Psoas muscle (tissue), 7 donors: ENCODE measurements at regions not wholly inside any gene's neighbourhood (a gene's known extent, or its start where the extent isn't known, plus 50 kb on each side); places are given as distances from the start of the nearest gene placed in this dataset.

ENCODE experiments used
- ATAC-seq, 4 donors: fragments of 200-7000 bp; cut with Tn5 transposase; one replicate each; pipeline ENCODE4 v1.9.1; 2020; ENCODE audit warnings: moderate library complexity in 3 of 4, mild to moderate bottlenecking in 2 of 4
- DNase-seq, 2 donors: peaks; one replicate each; pipeline ENCODE4 v3.0.0-alpha.2; 2020
- H3K27ac ChIP-seq: fragments of 200-600 bp; one replicate; pipeline ENCODE4 v1.8.0; 2022
- H3K27me3 ChIP-seq, 3 donors: fragments of 200-600 bp in 1 of 3; one replicate each; pipeline versions ENCODE4 v1.6.1 to v1.8.0; 2013 to 2022; ENCODE audit warnings: low read length in 2 of 3, mild to moderate bottlenecking in 2 of 3, moderate library complexity in 1 of 3; ENCODE audit not compliant: insufficient read depth in 3 of 3
- H3K36me3 ChIP-seq, 2 donors: fragments of 200-600 bp in 1 of 2; one replicate each; pipeline versions ENCODE4 v1.6.1 to v1.8.0; 2013 to 2022; ENCODE audit warnings: low read depth in 1 of 2, mild to moderate bottlenecking in 1 of 2, moderate library complexity in 1 of 2; ENCODE audit not compliant: insufficient read depth in 1 of 2
- H3K4me1 ChIP-seq: fragments of 200-600 bp; one replicate; pipeline ENCODE4 v1.8.0; 2022
- H3K4me3 ChIP-seq: fragments of 200-600 bp; one replicate; pipeline ENCODE4 v1.8.0; 2022; ENCODE audit warnings: mild to moderate bottlenecking
- H3K9me3 ChIP-seq: fragments of 200-600 bp; one replicate; pipeline ENCODE4 v1.8.0; 2022
- WGBS, 3 donors: extraction: QIAGEN DNeasy Blood & Tissue Kit; methylation state at CpG; one replicate each; pipeline versions ENCODE4 v1.1.6 to v1.1.7; 2013; 5-methylcytosine and 5-hydroxymethylcytosine counted together
- intact Hi-C, 2 donors: fragments of 100-400 bp; cut with DNase I; formaldehyde crosslinking; loops; one replicate each; pipeline versions ENCODE4 v1.11.0 to v1.14.2; 2022
- TF ChIP-seq, protein P1 (sequence below): fragments of 200-600 bp; IDR thresholded peaks from one replicate; pipeline ENCODE4 v1.8.0; 2022; ENCODE audit warnings: antibody characterized with exemption
- donor health status: healthy with polysubstance abuse.
- donor health status: DM: no; HTN: no; CAD: no; lungs with moderate emphysema.
- donor health status: Bipolar disorder and iron deficiency.
- donor health status: healthy.
- donor health status: DM: yes; HTN: yes; CAD: no.
- donor health status: DM: no; HTN: no; CAD: no.
- donor health status: DM: yes; HTN: yes; CAD: no.

DNA sequence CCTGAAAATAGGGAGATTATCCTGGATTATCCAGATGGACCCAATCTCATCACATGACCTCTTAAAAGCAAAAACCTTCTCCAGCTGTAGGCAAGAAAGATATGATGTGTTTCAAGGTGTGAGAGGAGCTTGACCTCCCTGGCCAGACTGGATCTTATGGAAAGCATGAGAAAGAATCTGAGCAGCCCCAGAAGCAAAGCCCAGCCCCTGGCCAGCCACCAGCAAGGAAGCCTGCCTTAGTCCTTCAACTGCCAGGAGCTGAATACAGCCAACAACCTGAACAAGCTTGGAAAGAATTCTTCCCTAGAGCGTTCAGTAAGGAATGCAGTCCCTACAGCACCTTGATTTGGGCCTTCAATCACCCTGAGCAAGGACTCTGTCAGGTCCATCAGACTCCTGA lies 375.0 kb upstream of the CHRM3 start:
- intact Hi-C loops = no loop called here
- H3K4me3 ChIP-seq = no peak overlapping the region
- no peaks in the 10 kb centered on the region for H3K27me3 ChIP-seq
- H3K36me3 ChIP-seq = no peaks in the 10 kb centered on the region
- H3K9me3 ChIP-seq = no peaks in the 10 kb centered on the region
- H3K27ac ChIP-seq = no peak overlapping the region
- H3K4me1 ChIP-seq = no peaks in the 10 kb centered on the region
- DNase-seq (no peak), ATAC-seq (no peak)
- 56 to 70% (median 65%) methylated on average over 1 of the region's 1 CpG for WGBS, 3 donors
- TF ChIP-seq, protein P1, sequence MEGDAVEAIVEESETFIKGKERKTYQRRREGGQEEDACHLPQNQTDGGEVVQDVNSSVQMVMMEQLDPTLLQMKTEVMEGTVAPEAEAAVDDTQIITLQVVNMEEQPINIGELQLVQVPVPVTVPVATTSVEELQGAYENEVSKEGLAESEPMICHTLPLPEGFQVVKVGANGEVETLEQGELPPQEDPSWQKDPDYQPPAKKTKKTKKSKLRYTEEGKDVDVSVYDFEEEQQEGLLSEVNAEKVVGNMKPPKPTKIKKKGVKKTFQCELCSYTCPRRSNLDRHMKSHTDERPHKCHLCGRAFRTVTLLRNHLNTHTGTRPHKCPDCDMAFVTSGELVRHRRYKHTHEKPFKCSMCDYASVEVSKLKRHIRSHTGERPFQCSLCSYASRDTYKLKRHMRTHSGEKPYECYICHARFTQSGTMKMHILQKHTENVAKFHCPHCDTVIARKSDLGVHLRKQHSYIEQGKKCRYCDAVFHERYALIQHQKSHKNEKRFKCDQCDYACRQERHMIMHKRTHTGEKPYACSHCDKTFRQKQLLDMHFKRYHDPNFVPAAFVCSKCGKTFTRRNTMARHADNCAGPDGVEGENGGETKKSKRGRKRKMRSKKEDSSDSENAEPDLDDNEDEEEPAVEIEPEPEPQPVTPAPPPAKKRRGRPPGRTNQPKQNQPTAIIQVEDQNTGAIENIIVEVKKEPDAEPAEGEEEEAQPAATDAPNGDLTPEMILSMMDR = no peak

DNA sequence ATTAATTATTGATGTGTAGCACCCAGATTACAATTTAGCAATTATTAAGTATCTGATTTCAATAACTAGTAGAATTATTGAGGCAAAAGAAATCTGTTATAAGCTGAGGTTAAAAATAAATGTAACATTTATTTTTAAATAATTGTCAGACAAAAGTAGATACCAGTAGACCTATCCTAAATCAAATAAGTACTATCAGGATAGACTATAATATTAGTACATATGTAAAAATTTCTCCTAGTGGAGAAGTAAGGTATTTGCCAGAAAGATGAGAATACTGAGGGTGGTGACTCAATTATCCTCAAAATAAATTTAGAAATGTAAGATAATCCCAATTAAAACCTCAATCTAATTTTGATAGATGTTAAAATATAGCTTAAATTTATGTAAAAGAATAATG lies 377.8 kb upstream of the CHRM3 start:
- intact Hi-C loops = no loop called here
- Histone ChIP-seq H3K27me3 (no peaks in the 10 kb centered on the region), H3K4me1 (no peaks in the 10 kb centered on the region), H3K9me3 (no peaks in the 10 kb centered on the region), H3K36me3 (no peaks in the 10 kb centered on the region), H3K4me3 (no peak overlapping the region), H3K27ac (no peak overlapping the region)
- no peak for ATAC-seq
- TF ChIP-seq, protein P1 = no peak
- no peak for DNase-seq

DNA sequence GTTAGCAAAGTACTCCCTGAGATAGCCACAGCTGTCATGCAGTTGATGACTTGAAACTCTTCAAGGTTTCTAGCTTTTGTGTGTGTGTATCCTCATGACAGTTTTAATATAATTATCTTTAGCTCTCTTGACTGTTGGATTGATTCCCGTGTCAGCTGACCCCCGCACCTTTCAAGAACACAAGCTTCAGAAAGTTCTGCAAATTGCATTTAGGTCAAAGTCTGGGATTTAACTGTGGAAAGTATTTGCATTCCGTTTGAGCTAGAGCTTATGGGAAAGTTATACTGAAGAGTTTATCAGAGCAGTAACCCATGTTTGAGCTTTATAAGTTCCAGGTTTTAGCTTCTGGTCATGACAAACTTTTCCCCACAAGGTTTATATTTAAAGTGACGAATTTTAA lies 380.1 kb upstream of the CHRM3 start:
- no peak overlapping the region for H3K4me3 ChIP-seq
- no peaks in the 10 kb centered on the region for H3K4me1 ChIP-seq
- H3K27me3 ChIP-seq = no peaks in the 10 kb centered on the region
- ATAC-seq = no peak
- no peak for DNase-seq
- H3K36me3 ChIP-seq = no peaks in the 10 kb centered on the region
- intact Hi-C loops = no loop called here
- H3K27ac ChIP-seq = no peak overlapping the region
- WGBS, 3 donors = 53% methylated on average over 4 of the region's 4 CpGs
- TF ChIP-seq, protein P1 = no peak
- no peaks in the 10 kb centered on the region for H3K9me3 ChIP-seq

DNA sequence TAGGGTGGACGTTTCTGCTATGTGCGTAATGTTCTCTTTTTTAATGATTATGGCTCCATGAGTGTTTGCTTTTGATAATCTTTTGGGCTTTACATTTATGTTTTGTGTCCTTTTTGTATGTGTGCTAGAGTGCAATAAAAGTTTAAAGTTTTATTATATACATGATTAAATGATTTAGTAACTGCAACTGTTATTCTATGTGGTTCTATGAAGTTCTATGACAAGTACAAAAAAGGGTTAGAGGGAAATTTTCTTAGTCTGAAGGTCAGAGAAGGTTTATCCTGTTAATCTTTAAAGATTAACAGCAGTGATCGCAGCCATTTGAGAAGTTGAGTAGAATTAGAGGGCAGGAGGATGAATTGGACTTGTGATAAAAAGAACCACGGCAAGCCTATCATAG lies 386.4 kb upstream of the CHRM3 start:
- 75 to 80% (median 75%) methylated on average over 4 of the region's 4 CpGs for WGBS, 3 donors
- intact Hi-C loops = no loop called here
- no peak for ATAC-seq

DNA sequence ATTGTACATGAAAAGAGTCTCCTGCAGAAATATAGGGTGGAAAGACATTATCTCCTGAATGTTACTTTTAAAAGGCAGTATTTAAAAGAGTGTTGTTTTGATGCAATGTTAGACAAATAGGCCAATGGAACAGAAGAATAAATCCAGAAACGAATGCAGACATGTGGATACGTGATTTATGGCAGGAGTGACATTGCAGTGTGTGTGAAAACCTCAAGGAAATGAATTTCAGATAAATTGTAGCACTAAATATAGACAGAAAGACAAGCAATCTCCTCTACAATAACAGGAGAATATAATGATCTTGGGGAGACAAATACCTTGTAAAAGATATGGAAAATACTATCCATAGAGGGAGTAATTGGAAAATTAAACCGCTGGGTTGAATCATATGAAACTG lies 387.8 kb upstream of the CHRM3 start:
- intact Hi-C loops = no loop called here
- TF ChIP-seq, protein P1 = no peak
- WGBS, 3 donors = 63 to 73% (median 65%) methylated on average over 3 of the region's 3 CpGs

More for the DNA sequence above, 386.4 kb upstream of the CHRM3 start:
- TF ChIP-seq, protein P1 = no peak
- H3K36me3 ChIP-seq = no peaks in the 10 kb centered on the region
- no peaks in the 10 kb centered on the region for H3K9me3 ChIP-seq
- no peak overlapping the region for H3K4me3 ChIP-seq
- no peak for DNase-seq
- H3K4me1 ChIP-seq = no peaks in the 10 kb centered on the region
- H3K27me3 ChIP-seq = no peaks in the 10 kb centered on the region
- H3K27ac ChIP-seq = no peak overlapping the region

More for the DNA sequence above, 387.8 kb upstream of the CHRM3 start:
- DNase-seq (no peak), ATAC-seq (no peak)
- no peak overlapping the region for H3K27ac ChIP-seq
- H3K27me3 ChIP-seq = no peaks in the 10 kb centered on the region
- no peaks in the 10 kb centered on the region for H3K4me1 ChIP-seq
- H3K9me3 ChIP-seq = no peaks in the 10 kb centered on the region
- H3K4me3 ChIP-seq = no peak overlapping the region
- no peaks in the 10 kb centered on the region for H3K36me3 ChIP-seq
